IMR-90 (cell line): ENCODE measurements at regions not wholly inside any gene's neighbourhood (a gene's known extent, or its start where the extent isn't known, plus 50 kb on each side); places are given as distances from the start of the nearest gene placed in this dataset.
"Not testable (repeated sequence)": the region's sequence is repeated elsewhere in the genome, so short reads cannot be mapped to it uniquely, and the experiment has no call there.

Experiments
- ATAC-seq: fragments of 200-7000 bp; cut with Tn5 transposase; 2 replicates; pipeline ENCODE4 v1.9.1; 2020; ENCODE audit warnings: low read depth, mild to moderate bottlenecking, moderate library complexity
- BruUV-seq: library from RNA; stranded (reverse); fragments of 400-500 nt; replicated peaks from 2 replicates; lab custom pipeline; 2021; lab: Mats Ljungman, UMichigan
- CTCF ChIA-PET: fragments of 300-600 bp; formaldehyde crosslinking; extraction: SDS; loops from one replicate; lab custom pipeline; 2021; ENCODE audit warnings: antibody characterized with exemption; lab: Yijun Ruan, JAX
- POLR2A ChIA-PET: fragments of 300-600 bp; sonication (Branson Sonifier 250); formaldehyde crosslinking; loops from one replicate; lab custom pipeline; 2022; ENCODE audit warnings: antibody characterized with exemption; ENCODE audit not compliant: unreplicated experiment; lab: Charles Lee
- DNase-seq: peaks from one replicate; pipeline ENCODE4 v3.0.0; 2013
- H2AFZ ChIP-seq: replicated peaks from 2 replicates; pipeline ENCODE3; 2013; ENCODE audit warnings: low read length, mild to moderate bottlenecking; ENCODE audit not compliant: poor library complexity
- H2AK5ac ChIP-seq: 2 replicates; pipeline ENCODE4 v1.6.1; 2013; ENCODE audit warnings: low read depth, low read length, inconsistent platforms
- H2AK9ac ChIP-seq: replicated peaks from 2 replicates; pipeline ENCODE3; 2013; ENCODE audit warnings: mild to moderate bottlenecking, low read depth, low read length, moderate library complexity; ENCODE audit not compliant: poor library complexity
- H2BK120ac ChIP-seq: 2 replicates; pipeline ENCODE4 v1.6.1; 2013; ENCODE audit warnings: low read depth, low read length, inconsistent platforms
- H2BK15ac ChIP-seq: 3 replicates; pipeline ENCODE4 v1.6.1; 2013; ENCODE audit warnings: low read depth, low read length, inconsistent platforms
- H2BK20ac ChIP-seq: 2 replicates; pipeline ENCODE4 v1.6.1; 2013; ENCODE audit warnings: low read depth, mild to moderate bottlenecking, inconsistent platforms, low read length, moderate library complexity
- H2BK5ac ChIP-seq: 2 replicates; pipeline ENCODE4 v1.6.1; 2013; ENCODE audit warnings: mild to moderate bottlenecking, low read depth, low read length, inconsistent platforms; ENCODE audit not compliant: poor library complexity, severe bottlenecking
- H3K14ac ChIP-seq: replicated peaks from 2 replicates; pipeline ENCODE4 v1.6.1; 2013; ENCODE audit warnings: low read depth, low read length, inconsistent platforms
- H3K18ac ChIP-seq: 2 replicates; pipeline ENCODE4 v1.6.1; 2013; ENCODE audit warnings: low read depth, low read length, control low read depth
- H3K23ac ChIP-seq: 2 replicates; pipeline ENCODE4 v1.6.1; 2013; ENCODE audit warnings: low read depth, low read length, inconsistent platforms
- H3K27ac ChIP-seq: 2 replicates; pipeline ENCODE4 v1.5.1; 2013; ENCODE audit warnings: mild to moderate bottlenecking, control low read depth, low read length; ENCODE audit not compliant: insufficient read depth
- H3K27me3 ChIP-seq: 2 replicates; pipeline ENCODE4 v1.6.1; 2013; ENCODE audit warnings: low read length; ENCODE audit not compliant: control insufficient read depth, insufficient read depth
- H3K36me3 ChIP-seq: 2 replicates; pipeline ENCODE4 v1.6.1; 2013; ENCODE audit warnings: low read length, mixed read lengths; ENCODE audit not compliant: control insufficient read depth, insufficient read depth
- H3K4ac ChIP-seq: 2 replicates; pipeline ENCODE4 v1.6.1; 2013; ENCODE audit warnings: low read depth, low read length, inconsistent platforms
- H3K4me1 ChIP-seq: 2 replicates; pipeline ENCODE4 v1.6.1; 2013; ENCODE audit warnings: low read length, mixed read lengths; ENCODE audit not compliant: control insufficient read depth, insufficient read depth
- H3K4me2 ChIP-seq: 2 replicates; pipeline ENCODE4 v1.6.1; 2013; ENCODE audit warnings: low read depth, mild to moderate bottlenecking, control low read depth, low read length, moderate library complexity
- H3K4me3 ChIP-seq: 2 replicates; pipeline ENCODE4 v1.5.1; 2013; ENCODE audit warnings: low read depth, mild to moderate bottlenecking, control low read depth, low read length, moderate library complexity; ENCODE audit not compliant: insufficient read depth
- H3K56ac ChIP-seq: 2 replicates; pipeline ENCODE4 v1.6.1; 2013; ENCODE audit warnings: low read length, inconsistent platforms; ENCODE audit not compliant: insufficient read depth; ENCODE audit errors: extremely low read depth
- H3K79me1 ChIP-seq, 2 experiments: 2 replicates each; pipeline ENCODE4 v1.6.1; 2013; ENCODE audit warnings: low read length in 2 of 2, inconsistent platforms in 1 of 2, low read depth in 1 of 2
- H3K9ac ChIP-seq: 2 replicates; pipeline ENCODE4 v1.6.1; 2013; ENCODE audit warnings: low read depth, low read length, control low read depth
- H3K9me1 ChIP-seq: 2 replicates; pipeline ENCODE4 v1.6.1; 2013; ENCODE audit warnings: low read length, inconsistent platforms; ENCODE audit not compliant: insufficient read depth
- H3K9me3 ChIP-seq: 2 replicates; pipeline ENCODE4 v1.6.1; 2013; ENCODE audit warnings: low read length; ENCODE audit not compliant: control insufficient read depth, insufficient read depth
- H4K20me1 ChIP-seq: 2 replicates; pipeline ENCODE4 v1.6.1; 2013; ENCODE audit warnings: low read length, inconsistent platforms; ENCODE audit not compliant: insufficient read depth
- H4K5ac ChIP-seq: 2 replicates; pipeline ENCODE4 v1.6.1; 2013; ENCODE audit warnings: mild to moderate bottlenecking, low read depth, low read length, control low read depth
- H4K8ac ChIP-seq, 2 experiments: 2 replicates each; pipeline ENCODE4 v1.6.1; 2013; ENCODE audit warnings: low read depth in 2 of 2, low read length in 2 of 2, control low read depth in 1 of 2, inconsistent platforms in 1 of 2
- H4K91ac ChIP-seq: 2 replicates; pipeline ENCODE4 v1.6.1; 2013; ENCODE audit warnings: low read depth, low read length, inconsistent platforms; ENCODE audit not compliant: insufficient read depth
- WGBS, 2 experiments: methylation state at CpG; one replicate each; pipeline versions ENCODE4 v1.1.5 to v1.1.7; 2013; ENCODE audit warnings: missing lambda C conversion rate in 2 of 2; ENCODE audit not compliant: insufficient read length in 1 of 2; ENCODE audit errors: extremely low coverage in 2 of 2; 5-methylcytosine and 5-hydroxymethylcytosine counted together
- dilution Hi-C: fragments of 300-500 bp; cut with HindIII; formaldehyde crosslinking; loops from one replicate; pipeline ENCODE4 v1.14.3; 2018; ENCODE audit warnings: low sequenced_read_pairs; ENCODE audit not compliant: unreplicated experiment
- in situ Hi-C: fragments of 300-500 bp; cut with MboI; formaldehyde crosslinking; loops from 3 replicates; pipeline ENCODE4 v1.14.3; 2019; ENCODE audit warnings: low sequenced_read_pairs, inconsistent platforms, mixed read lengths
- intact Hi-C: fragments of 100-400 bp; cut with micrococcal nuclease; formaldehyde crosslinking; loops from 2 replicates; pipeline ENCODE4 v1.10.0; 2022

DNA sequence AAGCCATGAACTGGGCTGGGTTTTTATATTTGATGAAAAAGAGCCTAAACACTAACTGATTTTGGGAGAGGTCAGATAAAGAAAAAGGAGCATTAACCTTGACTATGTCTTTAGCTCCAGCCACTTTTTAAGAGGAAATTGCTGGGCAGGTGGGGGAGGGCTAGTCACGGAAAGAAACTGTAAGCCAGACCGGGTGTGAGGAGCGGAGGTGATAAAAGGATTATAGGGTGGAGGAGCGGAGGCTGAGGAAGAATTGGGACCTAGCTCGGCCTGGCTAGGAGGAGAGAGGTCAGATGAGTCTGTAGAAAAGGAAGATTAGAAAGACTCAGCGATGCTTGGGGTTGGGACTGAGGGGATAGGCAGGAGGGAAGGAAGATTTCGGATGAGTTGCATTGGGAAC is 117.5 kb upstream of the INTU start:
- H3K9ac ChIP-seq, H2BK15ac ChIP-seq, H2AK5ac ChIP-seq, ATAC-seq, CTCF ChIA-PET, H4K8ac ChIP-seq, intact Hi-C loops, H3K4me2 ChIP-seq, H3K23ac ChIP-seq, H2BK120ac ChIP-seq, DNase-seq, H3K4me1 ChIP-seq, POLR2A ChIA-PET, H3K36me3 ChIP-seq, H3K4ac ChIP-seq, H3K4me3 ChIP-seq, BruUV-seq, H3K56ac ChIP-seq, H3K79me1 ChIP-seq, H3K14ac ChIP-seq, H3K18ac ChIP-seq, H3K27ac ChIP-seq, H4K20me1 ChIP-seq, H2BK20ac ChIP-seq, H4K91ac ChIP-seq, dilution Hi-C loops, H2BK5ac ChIP-seq, H3K9me1 ChIP-seq, H3K9me3 ChIP-seq, H2AK9ac ChIP-seq, H3K27me3 ChIP-seq, H2AFZ ChIP-seq, H4K5ac ChIP-seq: not testable (repeated sequence)
- in situ Hi-C loops, result loop anchor here (25.0 kb wide), 1 partner anchor 97 kb away; no protein-coding TSS in a partner anchor
- WGBS, 2 experiments, result 87% methylated on average over 6 of the region's 7 CpGs; no CpG with 5 or more reads in 1 of the 2 experiments
